ENCODE measurements at regions not wholly inside any gene's neighbourhood (a gene's known extent, or its start where the extent isn't known, plus 50 kb on each side); places are given as distances from the start of the nearest gene placed in this dataset.

GRCh38 chr6:102907181-102907580 lies 1513.7 kb downstream of the GRIK2 start:
- TF ChIP-seq MAX (IDR thresholded peaks at IDR 0.05) (no peak), CREB1 (IDR thresholded peaks at IDR 0.05; ENCODE audit: low read depth) (no peak), TAF1 (IDR thresholded peaks at IDR 0.05; ENCODE audit: low read depth) (no peak), CEBPB (IDR thresholded peaks at IDR 0.05) (no peak), EP300 (IDR thresholded peaks at IDR 0.05; ENCODE audit: borderline replicate concordance) (no peak)

Measured in Ishikawa (cell line).